IPS DF 4.7 (cell line): ENCODE measurements at regions not wholly inside any gene's neighbourhood (a gene's known extent, or its start where the extent isn't known, plus 50 kb on each side); places are given as distances from the start of the nearest gene placed in this dataset.

Source experiments
- DNase-seq: peaks from one replicate; pipeline ENCODE4 v3.0.0-alpha.2; 2013; ENCODE audit warnings: low spot score; ENCODE audit errors: extremely low read depth

DNA sequence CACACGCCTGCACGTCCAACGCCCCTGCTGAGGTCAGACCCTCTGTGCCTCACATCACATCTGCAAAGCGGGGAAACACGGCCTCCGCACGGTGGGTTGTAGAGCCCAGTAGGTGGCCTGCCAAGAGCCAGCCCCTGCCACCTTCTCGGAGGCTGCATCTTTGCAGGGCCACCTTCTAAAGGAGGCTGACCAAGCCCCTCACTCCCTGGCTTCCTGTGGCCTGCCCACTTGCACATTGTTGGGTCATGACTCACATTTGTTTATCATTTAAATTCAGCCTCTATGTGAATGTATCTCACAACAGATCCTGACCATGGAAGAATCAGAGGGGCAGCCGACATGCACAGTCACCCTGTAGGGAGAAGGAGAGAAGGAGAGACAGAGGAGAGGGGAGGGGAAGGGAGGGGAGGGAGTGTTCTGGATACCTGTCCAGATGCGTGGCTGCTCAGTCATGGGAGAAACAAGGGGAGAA, 319.5 kb upstream of the DIO3 start:
- no peak for DNase-seq

DNA sequence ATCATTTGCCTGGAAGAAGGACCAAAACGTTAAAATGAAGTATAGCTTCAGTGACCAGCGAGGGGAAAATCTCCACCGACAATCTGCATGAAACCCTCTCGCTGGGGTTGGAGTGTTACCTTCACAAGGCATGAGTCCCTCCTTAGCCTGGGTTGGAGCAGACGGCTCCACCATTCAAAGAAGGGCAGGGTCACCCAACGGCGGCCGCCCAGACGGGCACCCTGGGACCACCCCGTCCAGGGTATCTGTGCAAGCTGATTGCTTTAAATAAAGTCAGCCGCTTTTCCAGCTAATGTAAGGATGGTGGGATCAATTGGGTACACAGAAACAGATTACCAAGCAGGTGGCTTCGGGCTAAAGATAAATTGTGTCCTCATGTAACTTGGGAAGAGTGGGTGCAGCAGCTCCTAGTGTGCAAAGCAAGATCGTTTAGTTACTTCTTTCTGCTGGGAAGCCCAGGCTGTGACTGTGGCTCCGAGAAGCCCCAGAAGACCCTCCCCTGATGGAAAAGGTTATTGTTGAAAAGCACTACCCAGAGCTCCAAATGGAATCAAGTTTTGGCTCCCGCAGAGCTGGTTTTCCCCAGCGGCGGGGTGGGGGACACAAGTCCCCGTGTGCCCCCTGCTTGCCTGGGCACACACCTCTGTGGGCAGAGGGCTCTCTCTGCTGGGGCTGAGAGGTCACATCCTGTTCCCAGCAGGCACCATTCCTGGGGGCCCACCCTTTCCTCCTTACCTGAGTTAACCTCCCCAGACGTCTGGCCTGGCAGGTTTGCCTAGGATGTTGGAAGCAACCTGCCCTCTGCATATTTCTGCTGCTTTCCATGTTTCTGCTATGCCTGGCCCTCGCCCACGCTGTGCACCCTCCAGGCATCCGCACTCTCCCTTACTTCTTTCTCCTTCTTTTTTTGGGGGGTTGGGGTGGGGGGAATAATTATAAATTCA, 318.6 kb upstream of the DIO3 start:
- DNase-seq: no peak

DNA sequence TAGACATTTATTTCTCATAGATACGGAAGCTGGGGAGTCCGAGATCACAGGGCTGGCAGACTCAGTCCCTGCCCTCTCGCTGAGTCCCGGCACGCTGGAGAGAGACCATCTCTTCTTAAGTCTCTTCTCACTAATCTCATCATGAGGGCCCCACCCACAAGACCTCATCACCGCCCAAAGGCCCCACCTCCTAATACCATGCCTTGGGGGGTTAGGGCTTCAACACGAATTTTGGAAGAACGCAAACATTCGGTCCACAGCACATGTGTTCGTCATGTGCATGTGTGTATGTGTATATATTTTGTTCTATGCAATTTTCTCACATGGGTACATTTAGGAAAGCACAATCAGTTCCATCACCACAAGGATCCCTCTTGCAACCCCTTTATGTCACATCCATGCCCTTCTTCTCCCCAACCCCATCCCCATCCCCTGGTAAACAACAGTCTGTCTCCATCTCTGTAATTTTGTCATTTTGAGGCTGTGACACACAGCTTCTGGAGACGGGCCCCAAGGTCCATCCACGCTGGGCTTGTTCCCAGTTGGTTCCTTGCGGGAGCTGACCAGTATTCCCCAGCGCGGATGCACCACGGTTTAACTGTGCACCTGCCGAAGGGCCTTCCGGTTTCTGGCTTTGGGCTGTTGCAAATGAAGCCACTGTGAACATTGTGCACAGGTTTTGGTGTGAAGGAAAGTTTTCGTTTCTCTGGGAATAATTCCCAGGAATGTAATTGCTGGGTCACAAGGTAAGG, 317.5 kb upstream of the DIO3 start:
- no peak for DNase-seq

DNA sequence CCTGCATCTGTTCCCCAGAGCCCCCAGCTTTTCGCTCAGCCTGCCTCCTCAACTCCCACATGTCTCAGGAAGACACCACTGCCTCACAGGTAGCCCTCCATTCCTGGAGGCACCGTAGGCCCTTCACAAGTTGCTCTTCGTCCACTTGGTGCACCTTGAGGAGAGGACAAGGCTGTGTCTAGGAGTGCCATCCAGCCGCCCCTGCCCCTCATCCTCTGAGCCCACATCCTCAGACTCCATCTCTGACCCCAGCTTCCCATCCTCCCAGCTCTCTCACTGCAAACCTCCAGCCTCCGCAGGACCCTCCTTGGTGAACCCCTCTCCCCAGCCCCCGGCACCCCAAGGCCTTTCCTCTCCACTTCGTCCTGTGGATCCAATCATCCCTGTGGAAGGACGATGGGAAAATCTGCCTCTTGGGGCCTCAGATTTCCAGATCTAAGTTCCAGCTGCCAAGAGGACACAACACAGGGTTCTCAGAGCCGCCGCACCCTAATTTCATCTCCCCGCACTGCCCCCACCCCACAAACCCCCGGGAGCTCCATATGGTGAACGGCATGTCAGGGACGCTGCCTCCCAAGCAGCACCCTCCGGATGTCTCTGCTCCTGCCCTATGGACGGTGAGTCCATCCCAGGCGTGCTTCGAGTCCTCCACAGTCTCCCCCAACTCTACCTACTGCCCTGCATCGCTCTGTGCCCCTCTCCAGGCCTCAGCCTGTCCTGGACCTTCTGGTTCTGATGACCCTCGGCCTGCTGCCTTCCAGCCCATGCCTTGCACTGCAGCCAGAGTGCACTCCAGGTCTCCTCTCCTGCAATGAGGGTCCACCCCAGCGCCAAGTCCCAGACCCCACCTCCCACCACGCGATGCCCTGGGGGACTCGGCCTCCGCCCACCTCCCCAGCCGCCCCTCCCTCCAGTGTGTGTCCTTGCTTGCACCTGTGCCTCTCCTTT, 314.1 kb upstream of the DIO3 start:
- DNase-seq: no peak

- no peak for DNase-seq
Observed at GRCh38 chr14:101247842-101248725, 313.2 kb upstream of the DIO3 start.

DNA sequence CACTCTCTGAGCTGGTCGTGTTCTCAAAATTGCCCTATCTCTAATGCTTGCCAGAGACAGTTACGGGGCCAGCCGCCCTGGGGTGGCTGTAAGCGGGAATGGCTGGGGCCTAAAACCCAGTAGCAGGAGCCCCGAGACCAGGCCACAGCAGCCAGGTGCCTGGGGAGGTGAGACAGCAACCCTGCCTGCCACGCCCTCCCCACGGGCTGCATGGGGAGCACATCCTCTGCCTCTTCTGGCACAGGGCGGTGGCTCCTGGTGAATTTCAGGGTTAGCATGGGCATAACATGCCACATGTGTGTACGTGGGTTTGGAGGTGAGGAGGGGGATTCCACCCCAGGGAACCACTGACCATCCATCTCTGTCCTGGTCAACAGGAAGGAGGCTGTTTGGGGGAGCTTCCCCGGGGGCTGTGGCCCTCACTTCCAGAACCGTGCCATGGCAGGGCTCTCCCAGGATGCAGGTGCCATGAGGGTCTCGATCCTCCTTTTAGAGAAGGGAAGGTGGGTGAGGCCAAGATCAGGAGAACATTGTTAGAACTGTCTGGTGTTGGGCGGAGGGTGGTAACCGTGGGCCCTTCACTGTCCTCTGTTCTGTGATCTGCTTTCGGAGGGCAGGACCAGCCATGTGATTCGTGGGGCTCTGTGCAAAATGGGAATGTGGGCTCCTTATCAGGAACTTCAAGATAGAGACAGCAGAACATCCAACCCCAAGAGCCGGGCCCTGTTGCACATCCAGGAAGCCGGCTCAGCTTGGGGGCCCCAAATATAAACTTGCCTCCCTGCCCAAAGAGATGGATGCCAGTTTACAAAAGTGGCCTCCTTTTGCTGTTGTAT, 312.2 kb upstream of the DIO3 start:
- DNase-seq: no peak

DNA sequence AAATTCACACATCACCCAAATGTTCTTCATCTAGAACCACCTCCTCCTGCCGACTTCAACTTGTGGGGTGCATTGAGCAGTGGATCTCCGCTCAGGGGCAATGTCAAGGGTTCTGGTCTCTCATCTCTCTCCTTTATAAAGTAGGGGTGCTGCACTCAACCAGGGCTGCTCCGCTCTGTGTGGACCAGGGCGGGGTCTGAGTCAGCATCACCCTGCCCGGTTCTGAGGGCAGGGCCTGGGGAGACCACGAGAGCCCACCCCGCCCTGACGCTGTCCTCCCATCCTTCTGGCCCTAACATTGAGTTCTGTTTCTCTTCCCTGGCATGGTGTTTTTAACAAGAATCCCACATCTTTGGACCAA, 311.6 kb upstream of the DIO3 start:
- DNase-seq: no peak

DNA sequence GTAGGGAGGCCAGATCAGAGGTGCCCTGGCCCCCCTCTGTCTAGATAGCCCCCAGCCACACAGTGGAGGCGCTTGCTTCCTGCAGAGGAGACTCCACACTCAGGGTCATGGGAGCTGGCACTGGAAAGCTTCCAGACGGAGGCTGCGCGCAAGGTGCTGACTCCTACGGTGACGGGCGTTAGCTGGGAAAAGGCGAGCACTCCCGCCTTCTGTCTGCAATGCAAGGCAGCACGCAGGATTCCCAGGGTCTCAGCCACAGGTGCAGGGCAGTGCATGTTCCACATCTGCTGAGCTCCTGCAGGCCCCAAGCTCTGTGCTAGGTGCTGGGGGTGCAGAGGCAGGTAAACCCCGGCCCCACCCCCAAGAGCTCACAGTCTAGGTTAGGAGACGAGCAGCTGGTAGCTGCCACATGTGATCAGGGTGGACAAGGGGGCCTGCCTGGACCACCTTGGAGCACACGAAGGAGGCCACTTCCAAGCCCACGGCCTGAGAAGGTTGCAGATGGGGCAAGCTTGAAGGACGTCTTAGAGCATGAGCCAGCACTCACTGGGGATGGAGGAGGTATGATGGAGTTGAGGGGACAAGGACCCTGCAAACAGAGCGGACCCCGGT, 310.9 kb upstream of the DIO3 start:
- DNase-seq: no peak

DNA sequence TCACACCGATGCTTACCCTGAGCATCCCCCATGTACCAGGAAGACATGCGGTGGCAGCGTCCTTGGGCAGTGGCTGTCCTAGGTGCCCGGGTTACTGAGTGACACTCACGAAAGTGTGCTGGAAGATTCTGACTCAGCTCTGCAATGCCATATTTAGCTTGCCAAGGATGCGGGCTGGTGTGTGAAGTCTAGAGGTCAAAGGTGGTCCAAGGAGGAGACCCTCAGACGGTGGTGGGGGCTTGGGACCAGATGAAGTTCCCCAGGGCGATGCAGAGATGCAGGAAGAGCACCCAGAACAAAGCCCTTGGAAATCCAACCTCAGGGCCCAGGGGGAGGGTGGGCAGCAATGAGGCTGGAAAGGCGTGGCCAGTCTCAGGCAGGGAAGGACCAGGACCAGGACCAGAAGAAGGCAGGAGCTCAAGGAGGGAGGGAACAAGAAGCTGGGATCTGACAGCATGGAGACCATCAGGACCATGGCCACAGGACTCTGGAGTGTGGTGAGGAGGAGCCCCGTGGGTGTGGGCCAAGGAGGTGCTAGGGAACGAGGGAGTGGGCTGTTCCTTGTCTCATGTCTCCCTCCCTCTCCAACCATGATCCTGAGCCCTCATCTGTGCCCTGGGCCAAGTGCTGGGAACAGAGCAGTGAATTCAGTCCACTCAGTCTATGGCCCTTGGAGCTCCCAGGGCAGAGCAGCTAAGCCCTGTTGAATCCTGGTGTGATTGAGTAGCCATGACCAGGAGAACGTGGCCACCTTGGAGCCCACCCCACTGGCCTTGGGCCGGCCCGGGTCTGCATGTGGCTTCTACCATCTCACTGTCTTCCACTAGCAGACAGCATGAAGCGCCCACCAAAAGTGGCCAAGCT, 310.1 kb upstream of the DIO3 start:
- DNase-seq: no peak

- no peak for DNase-seq
Observed at GRCh38 chr14:101251812-101252442, 309.4 kb upstream of the DIO3 start.

DNA sequence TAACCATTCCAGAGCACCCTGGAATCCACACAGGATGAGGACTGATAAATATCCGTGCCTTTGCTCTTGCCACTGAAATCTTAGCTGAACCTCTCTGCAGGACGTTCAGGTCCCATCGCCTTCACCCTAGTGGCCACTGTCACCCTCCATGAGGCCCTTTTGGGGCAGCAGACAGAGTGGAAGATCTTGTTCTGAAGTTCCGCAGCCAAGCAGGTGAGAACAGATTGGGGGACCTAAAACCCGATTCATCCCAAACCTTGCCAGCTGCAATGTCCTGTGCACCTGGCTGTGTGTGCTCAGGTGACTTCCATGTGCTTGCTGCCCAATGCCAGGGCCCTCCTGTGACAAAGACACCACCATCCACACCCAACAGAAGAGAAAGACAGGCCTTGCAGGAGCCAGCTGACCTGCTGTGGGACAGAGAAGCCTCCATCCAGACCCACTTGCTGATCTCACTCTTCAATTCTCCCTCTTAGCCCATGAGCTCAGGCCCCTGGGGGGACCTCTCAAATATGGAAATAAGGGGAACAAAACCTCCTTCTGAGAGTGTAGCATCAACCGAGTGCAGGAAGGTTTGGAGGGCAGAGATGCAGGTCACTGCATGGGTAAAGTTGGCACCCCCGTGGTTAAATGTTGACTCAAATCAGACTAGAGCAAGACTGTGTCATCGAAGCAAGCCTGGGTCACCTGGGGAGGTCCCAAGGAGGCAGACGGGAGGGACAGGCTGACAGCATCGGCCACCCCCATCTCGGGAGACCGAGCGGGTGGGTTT, 308.7 kb upstream of the DIO3 start:
- DNase-seq: no peak

DNA sequence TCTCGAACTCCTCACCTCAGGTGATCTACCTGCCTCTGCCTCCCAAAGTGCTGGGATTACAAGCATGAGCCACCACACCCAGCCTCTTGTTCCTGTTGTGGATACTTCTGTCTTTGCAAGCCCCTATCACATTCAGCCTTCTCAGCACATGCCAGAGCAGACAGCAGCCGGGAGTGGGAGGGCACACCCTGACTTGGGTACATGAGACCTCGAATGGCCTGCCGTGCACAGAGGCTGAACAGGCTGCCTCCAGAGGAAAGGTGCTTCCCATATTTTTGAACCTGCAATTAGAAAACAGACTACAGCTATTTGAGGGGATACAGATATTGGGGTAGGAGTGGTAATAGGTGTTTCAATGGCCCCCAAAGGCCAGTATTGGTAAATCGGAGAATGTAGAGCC, 307.3 kb upstream of the DIO3 start:
- DNase-seq: no peak

- no peak for DNase-seq
Observed at GRCh38 chr14:101254805-101255764, 306.2 kb upstream of the DIO3 start.

DNA sequence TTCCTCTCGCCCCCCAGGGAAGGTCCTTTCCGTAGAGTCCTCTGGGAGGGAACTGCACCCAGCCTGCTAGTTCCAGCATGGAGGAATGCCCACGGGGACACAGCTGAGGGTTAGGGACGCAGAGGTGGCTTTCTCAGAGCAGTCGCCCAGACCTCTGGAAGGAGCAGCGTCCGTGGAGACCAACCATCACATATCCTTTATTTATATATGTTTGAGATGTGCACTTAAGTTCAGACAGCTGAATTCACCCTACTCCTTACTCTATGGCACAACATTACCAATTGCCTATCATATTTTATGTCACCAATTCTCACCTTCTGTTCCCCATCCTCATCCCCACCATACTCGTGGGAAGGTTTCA, 305.6 kb upstream of the DIO3 start:
- DNase-seq: no peak

DNA sequence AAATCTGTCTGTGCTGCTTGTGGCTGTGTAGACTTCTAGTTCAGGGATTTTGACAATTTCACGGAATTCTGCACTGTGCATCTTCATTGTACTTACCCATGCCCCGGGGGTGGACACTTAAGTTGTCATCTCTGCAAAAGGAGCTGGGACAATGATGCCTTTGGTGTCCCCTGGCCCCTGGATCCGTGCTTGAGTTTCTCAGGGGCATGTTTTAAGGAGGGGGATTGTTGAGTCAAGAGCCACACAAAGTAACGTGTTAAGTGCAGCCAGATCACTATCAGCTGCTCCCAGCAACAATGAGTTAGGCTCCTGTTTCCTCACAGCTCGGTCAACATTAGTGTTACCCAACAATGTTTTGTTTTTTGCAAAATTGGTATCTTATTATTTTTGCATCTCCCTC, 305.0 kb upstream of the DIO3 start:
- no peak for DNase-seq

GRCh38 chr14:101257551-101257950, 303.7 kb upstream of the DIO3 start:
- DNase-seq: no peak
